CD4-positive, alpha-beta memory T cell (primary cell): ENCODE measurements at regions not wholly inside any gene's neighbourhood (a gene's known extent, or its start where the extent isn't known, plus 50 kb on each side); places are given as distances from the start of the nearest gene placed in this dataset.

Experiments
- CTCF ChIA-PET: fragments of 350-600 bp; sonication (Branson Sonifier 250); formaldehyde crosslinking; loops from one replicate; lab custom pipeline; 2021; ENCODE audit warnings: inconsistent platforms; ENCODE audit not compliant: partially characterized antibody; lab: Charles Lee
- POLR2A ChIA-PET: fragments of 350-600 bp; sonication (Branson Sonifier 250); formaldehyde crosslinking; loops from one replicate; lab custom pipeline; 2021; ENCODE audit not compliant: partially characterized antibody; lab: Charles Lee
- DNase-seq, 5 donors: peaks; one replicate each; pipeline versions ENCODE4 v3.0.0 to v3.0.0-alpha.2; 2020 to 2022; ENCODE audit warnings: mixed read lengths in 1 of 5
- H3K27ac ChIP-seq: one replicate; pipeline ENCODE4 v1.7.0; 2013; ENCODE audit warnings: low read depth, low read length
- H3K27me3 ChIP-seq: 2 replicates; pipeline ENCODE4 v1.7.0; 2013; ENCODE audit warnings: mild to moderate bottlenecking, low read length, moderate library complexity; ENCODE audit not compliant: insufficient read depth
- H3K36me3 ChIP-seq: 2 replicates; pipeline ENCODE4 v1.7.0; 2013; ENCODE audit warnings: mild to moderate bottlenecking, low read length, moderate library complexity; ENCODE audit not compliant: insufficient read depth
- H3K4me1 ChIP-seq: 2 replicates; pipeline ENCODE4 v1.7.0; 2013; ENCODE audit warnings: mild to moderate bottlenecking, low read length, moderate library complexity; ENCODE audit not compliant: insufficient read depth
- H3K4me3 ChIP-seq, 2 donors: one replicate each; pipeline ENCODE4 v1.7.0; 2013; ENCODE audit warnings: low read length in 2 of 2, mild to moderate bottlenecking in 1 of 2
- H3K9me3 ChIP-seq, 2 donors: one replicate each; pipeline ENCODE4 v1.7.0; 2013; ENCODE audit warnings: low read length in 2 of 2, control low read depth in 1 of 2; ENCODE audit not compliant: control insufficient read depth in 1 of 2
- H3K27ac Mint-ChIP-seq, 7 donors: one replicate each; pipeline ENCODE4 v1.8.0; 2020 to 2021; ENCODE audit warnings: mixed read lengths in 7 of 7, mild to moderate bottlenecking in 6 of 7, inconsistent platforms in 3 of 7, moderate library complexity in 3 of 7
- H3K27me3 Mint-ChIP-seq, 2 donors: one replicate each; pipeline ENCODE4 v1.8.0; 2020 to 2021; ENCODE audit warnings: mixed read lengths in 2 of 2
- H3K36me3 Mint-ChIP-seq, 2 donors: one replicate each; pipeline ENCODE4 v1.8.0; 2020 to 2021; ENCODE audit warnings: mixed read lengths in 2 of 2, inconsistent platforms in 1 of 2, mild to moderate bottlenecking in 1 of 2
- H3K4me1 Mint-ChIP-seq, 4 donors: one replicate each; pipeline ENCODE4 v1.8.0; 2020 to 2021; ENCODE audit warnings: mixed read lengths in 4 of 4, mild to moderate bottlenecking in 1 of 4
- H3K4me3 Mint-ChIP-seq, 8 donors: one replicate each; pipeline ENCODE4 v1.8.0; 2020 to 2021; ENCODE audit warnings: mixed read lengths in 8 of 8, mild to moderate bottlenecking in 7 of 8, moderate library complexity in 6 of 8, inconsistent platforms in 3 of 8
- H3K9me3 Mint-ChIP-seq, 8 donors: one replicate each; pipeline ENCODE4 v1.8.0; 2020 to 2021; ENCODE audit warnings: mixed read lengths in 8 of 8, mild to moderate bottlenecking in 5 of 8, inconsistent platforms in 3 of 8, moderate library complexity in 1 of 8
- intact Hi-C: fragments of 100-400 bp; cut with micrococcal nuclease; formaldehyde crosslinking; loops from one replicate; pipeline ENCODE4 v1.15.1; 2023

DNA sequence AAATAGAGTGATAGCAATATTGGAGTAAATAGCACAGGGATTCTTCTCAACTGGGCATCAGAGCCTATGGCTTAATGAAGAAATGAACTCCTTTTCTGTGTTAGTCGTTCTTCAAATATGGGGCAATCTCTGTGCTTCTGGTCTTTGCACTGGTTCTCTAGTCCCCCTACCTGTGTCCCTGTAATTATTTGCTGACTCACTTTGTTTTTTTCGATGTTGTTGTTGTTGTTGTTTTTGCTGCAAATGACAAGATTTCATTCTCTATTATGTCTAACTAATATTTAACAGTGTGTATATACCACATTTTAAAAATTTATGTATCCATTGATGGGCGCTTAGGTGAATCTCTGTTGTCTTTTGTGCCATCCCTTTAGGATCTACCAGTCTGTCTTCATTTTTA lies 2137.8 kb upstream of the TENM3 start:
- no peak for DNase-seq
- H3K27me3 Mint-ChIP-seq: no peaks in the 10 kb centered on the region
- ChIA-PET POLR2A (no interaction called here), CTCF (no interaction called here)
- Histone ChIP-seq H3K27me3 (no peaks in the 10 kb centered on the region), H3K4me1 (no peaks in the 10 kb centered on the region), H3K4me3 (no peak overlapping the region), H3K27ac (no peak overlapping the region), H3K36me3 (no peaks in the 10 kb centered on the region), H3K9me3 (no peaks in the 10 kb centered on the region)
- no peaks in the 10 kb centered on the region for H3K36me3 Mint-ChIP-seq
- peaks cover 0 to 9% (median 4%) of the 10 kb centered on the region in 8 donors for H3K9me3 Mint-ChIP-seq
- no peak overlapping the region for H3K4me3 Mint-ChIP-seq
- H3K4me1 Mint-ChIP-seq: no peaks in the 10 kb centered on the region
- H3K27ac Mint-ChIP-seq: no peak overlapping the region
- intact Hi-C loops: no loop called here

DNA sequence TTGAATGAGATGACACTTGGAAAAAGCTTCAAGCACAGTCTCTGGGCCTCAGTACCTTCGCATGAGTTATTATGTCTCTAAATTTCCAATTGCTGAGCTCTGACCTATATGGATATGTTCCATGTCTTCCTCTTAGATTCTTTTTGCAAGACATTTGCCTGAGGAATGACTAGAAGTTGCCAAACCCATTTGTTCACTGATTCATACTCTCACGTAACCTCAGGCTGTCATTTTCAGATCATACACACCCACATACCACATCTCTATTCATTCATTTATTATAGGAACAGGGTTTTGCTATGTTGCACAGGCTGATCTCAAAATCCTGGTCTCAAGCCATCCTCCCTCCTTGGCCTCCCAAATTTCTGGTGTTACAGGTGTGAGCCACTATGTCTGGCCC lies 2137.1 kb upstream of the TENM3 start:
- POLR2A ChIA-PET: no interaction called here
- peaks cover 0 to 14% (median 6%) of the 10 kb centered on the region in 8 donors for H3K9me3 Mint-ChIP-seq

DNA sequence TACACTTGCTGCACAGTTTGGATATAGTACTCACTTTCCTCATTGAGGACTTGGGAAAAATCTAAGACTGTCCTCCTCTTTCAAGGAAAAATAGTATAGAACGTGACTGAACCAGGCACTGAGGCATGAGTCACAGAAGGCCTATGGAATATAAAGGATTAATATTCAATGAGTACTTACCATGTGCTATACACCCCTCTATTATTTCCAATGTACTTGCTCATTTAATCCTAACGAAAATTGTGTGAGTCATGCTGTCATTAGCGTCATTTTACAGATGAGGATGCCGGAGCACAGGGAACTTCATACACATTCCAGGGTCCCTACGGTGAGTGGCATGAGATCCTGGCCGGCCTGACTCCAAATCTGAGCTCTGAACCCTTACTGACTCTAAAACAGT lies 2136.2 kb upstream of the TENM3 start:
- H3K4me3 Mint-ChIP-seq: no peak overlapping the region
- intact Hi-C loops: no loop called here
- no peaks in the 10 kb centered on the region for H3K27me3 Mint-ChIP-seq
- no peak overlapping the region for H3K27ac Mint-ChIP-seq
- Histone ChIP-seq H3K4me3 (no peak overlapping the region), H3K4me1 (no peaks in the 10 kb centered on the region), H3K27me3 (no peaks in the 10 kb centered on the region), H3K9me3 (peaks cover 0 to 5% of the 10 kb centered on the region in 2 donors), H3K36me3 (no peaks in the 10 kb centered on the region), H3K27ac (no peak overlapping the region)
- H3K9me3 Mint-ChIP-seq: peaks cover 0 to 13% (median 8%) of the 10 kb centered on the region in 8 donors
- DNase-seq: no peak
- CTCF ChIA-PET: no interaction called here
- POLR2A ChIA-PET: no interaction called here
- no peaks in the 10 kb centered on the region for H3K4me1 Mint-ChIP-seq
- H3K36me3 Mint-ChIP-seq: no peaks in the 10 kb centered on the region

More for the DNA sequence above, 2137.1 kb upstream of the TENM3 start:
- no peak for DNase-seq
- Histone ChIP-seq H3K4me3 (no peak overlapping the region), H3K9me3 (peaks cover 0 to 5% of the 10 kb centered on the region in 2 donors), H3K27ac (no peak overlapping the region), H3K4me1 (no peaks in the 10 kb centered on the region), H3K27me3 (no peaks in the 10 kb centered on the region), H3K36me3 (no peaks in the 10 kb centered on the region)
- H3K27ac Mint-ChIP-seq: no peak overlapping the region
- no peaks in the 10 kb centered on the region for H3K36me3 Mint-ChIP-seq
- CTCF ChIA-PET: no interaction called here
- no peaks in the 10 kb centered on the region for H3K27me3 Mint-ChIP-seq
- H3K4me3 Mint-ChIP-seq: no peak overlapping the region
- H3K4me1 Mint-ChIP-seq: no peaks in the 10 kb centered on the region
- intact Hi-C loops: no loop called here

DNA sequence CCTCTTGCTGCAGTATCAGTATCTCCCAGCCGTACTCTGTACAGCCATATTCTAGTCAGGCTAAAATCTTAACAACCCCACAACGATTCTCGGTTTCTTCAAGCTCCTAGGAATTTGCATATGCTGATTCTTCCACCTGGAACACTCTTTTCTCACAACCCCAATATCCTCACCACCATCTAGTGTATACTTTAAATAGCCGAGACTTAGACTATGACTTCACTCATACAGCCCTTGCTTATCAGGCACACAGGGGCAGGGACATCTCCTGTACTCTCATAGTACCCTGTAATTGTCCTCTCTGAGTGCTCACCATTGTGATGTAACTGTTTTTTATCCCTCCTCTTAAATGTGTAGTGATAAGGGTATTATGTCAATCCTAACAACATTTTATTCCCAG lies 2126.4 kb upstream of the TENM3 start:
- Mint-ChIP-seq H3K4me3 (no peak overlapping the region), H3K27me3 (no peaks in the 10 kb centered on the region), H3K27ac (no peak overlapping the region), H3K4me1 (no peaks in the 10 kb centered on the region), H3K9me3 (peaks cover 0 to 16% (median 4%) of the 10 kb centered on the region in 8 donors), H3K36me3 (no peaks in the 10 kb centered on the region)
- no peaks in the 10 kb centered on the region for H3K36me3 ChIP-seq
- no peak overlapping the region for H3K4me3 ChIP-seq
- CTCF ChIA-PET: no interaction called here
- DNase-seq: no peak
- H3K4me1 ChIP-seq: no peaks in the 10 kb centered on the region
- intact Hi-C loops: no loop called here
- no peaks in the 10 kb centered on the region for H3K27me3 ChIP-seq
- no peak overlapping the region for H3K27ac ChIP-seq
- H3K9me3 ChIP-seq: no peaks in the 10 kb centered on the region
- POLR2A ChIA-PET: no interaction called here

DNA sequence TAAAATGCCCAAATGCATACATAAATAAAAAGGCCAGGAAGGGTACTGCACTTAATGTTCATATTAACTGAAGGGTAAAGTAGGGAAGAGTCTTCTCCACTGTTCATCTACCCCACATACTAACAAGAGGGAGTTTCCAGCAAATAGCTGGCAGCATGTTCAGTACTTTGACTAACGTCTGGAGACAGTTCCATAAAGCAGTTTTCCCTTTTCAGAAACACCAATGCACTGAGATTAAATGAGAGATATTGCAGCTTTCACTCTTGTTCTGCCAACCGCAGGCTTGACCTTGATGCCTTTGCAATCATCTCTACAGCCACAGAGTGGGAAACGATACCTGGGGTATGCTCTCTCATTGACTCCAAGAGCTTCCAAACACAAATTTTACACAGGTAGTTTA lies 2123.1 kb upstream of the TENM3 start:
- no peaks in the 10 kb centered on the region for H3K4me1 Mint-ChIP-seq
- H3K9me3 ChIP-seq: no peaks in the 10 kb centered on the region
- no peaks in the 10 kb centered on the region for H3K27me3 Mint-ChIP-seq
- H3K4me1 ChIP-seq: no peaks in the 10 kb centered on the region
- no peaks in the 10 kb centered on the region for H3K36me3 ChIP-seq
- no peak overlapping the region for H3K4me3 ChIP-seq
- intact Hi-C loops: no loop called here
- H3K27ac ChIP-seq: no peak overlapping the region
- no peaks in the 10 kb centered on the region for H3K27me3 ChIP-seq
- POLR2A ChIA-PET: no interaction called here
- CTCF ChIA-PET: interaction anchor here (0.6 kb wide), 2 partner anchors 13 to 367 kb away, joined by 3 to 4 read pairs; no protein-coding TSS in a partner anchor
- H3K36me3 Mint-ChIP-seq: no peaks in the 10 kb centered on the region
- H3K4me3 Mint-ChIP-seq: no peak overlapping the region
- no peak for DNase-seq
- H3K9me3 Mint-ChIP-seq: peaks cover 0 to 17% (median 3%) of the 10 kb centered on the region in 8 donors
- H3K27ac Mint-ChIP-seq: no peak overlapping the region

DNA sequence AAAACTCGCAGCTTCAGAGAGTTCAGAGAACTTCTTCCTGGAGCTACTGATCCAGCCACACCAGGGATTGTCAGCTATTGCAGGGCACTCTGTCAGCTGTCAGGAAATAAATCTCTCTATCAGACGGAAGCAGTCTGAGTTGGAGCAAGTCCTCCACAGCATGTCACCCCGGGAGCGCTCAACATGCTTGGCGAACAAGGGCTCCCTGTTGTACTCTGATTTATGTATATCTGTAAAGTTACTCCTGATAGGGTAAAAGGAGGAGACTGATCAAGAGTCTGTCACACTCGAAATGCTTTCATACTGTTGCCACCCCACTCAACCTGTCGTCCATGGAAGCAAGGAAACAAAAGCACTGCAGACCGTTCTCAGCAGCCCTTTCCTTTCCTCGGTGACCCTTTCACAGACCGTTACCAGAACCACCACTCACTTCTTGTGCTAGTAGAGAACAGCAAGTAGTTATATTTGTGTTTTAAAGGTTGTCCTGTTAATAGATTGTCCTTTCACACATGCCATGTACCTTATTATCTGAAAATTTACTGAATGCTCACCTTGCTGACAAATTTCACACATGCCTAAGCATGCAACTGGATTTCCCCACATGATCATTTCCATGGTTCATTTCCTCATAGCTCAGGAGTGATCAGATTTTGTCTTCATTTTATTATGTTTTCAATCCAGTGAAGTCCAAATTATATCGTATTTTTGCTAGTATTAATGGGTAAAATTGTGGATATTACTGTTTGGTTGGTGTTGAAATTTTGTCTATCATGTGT lies 2108.9 kb upstream of the TENM3 start:
- no peak for DNase-seq
- Histone ChIP-seq H3K4me1 (no peaks in the 10 kb centered on the region), H3K4me3 (no peak overlapping the region), H3K27ac (no peak overlapping the region), H3K9me3 (no peaks in the 10 kb centered on the region), H3K36me3 (no peaks in the 10 kb centered on the region), H3K27me3 (no peaks in the 10 kb centered on the region)
- POLR2A ChIA-PET: no interaction called here
- H3K36me3 Mint-ChIP-seq: no peaks in the 10 kb centered on the region
- H3K27me3 Mint-ChIP-seq: no peaks in the 10 kb centered on the region
- CTCF ChIA-PET: no interaction called here
- intact Hi-C loops: no loop called here
- no peak overlapping the region for H3K4me3 Mint-ChIP-seq
- no peaks in the 10 kb centered on the region for H3K4me1 Mint-ChIP-seq
- H3K9me3 Mint-ChIP-seq: peaks cover 0 to 7% (median under 1%) of the 10 kb centered on the region in 8 donors
- no peak overlapping the region for H3K27ac Mint-ChIP-seq

DNA sequence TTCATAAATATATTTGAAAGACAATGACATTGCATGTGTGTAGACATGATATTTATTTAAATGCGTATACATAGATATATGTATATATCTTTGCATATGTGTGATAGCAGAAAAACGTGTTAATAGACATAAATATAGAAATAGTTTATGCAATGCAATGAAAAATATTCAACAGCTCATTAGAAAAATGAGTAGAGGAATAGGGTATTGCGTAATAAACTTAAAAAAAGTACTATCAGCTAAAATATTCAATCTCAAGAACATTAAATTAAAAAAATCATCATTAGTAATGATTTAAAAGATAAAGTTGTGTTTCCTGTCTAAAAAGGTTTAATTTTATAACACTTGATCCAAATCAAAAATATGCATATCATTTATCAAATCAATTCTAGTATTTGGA lies 2101.5 kb upstream of the TENM3 start:
- no peaks in the 10 kb centered on the region for H3K4me1 Mint-ChIP-seq
- no peaks in the 10 kb centered on the region for H3K9me3 ChIP-seq
- H3K36me3 ChIP-seq: no peaks in the 10 kb centered on the region
- H3K4me1 ChIP-seq: no peaks in the 10 kb centered on the region
- H3K27me3 Mint-ChIP-seq: no peaks in the 10 kb centered on the region
- POLR2A ChIA-PET: no interaction called here
- H3K27me3 ChIP-seq: no peaks in the 10 kb centered on the region
- H3K27ac ChIP-seq: no peak overlapping the region
- H3K4me3 Mint-ChIP-seq: no peak overlapping the region
- CTCF ChIA-PET: no interaction called here
- H3K4me3 ChIP-seq: no peak overlapping the region
- H3K36me3 Mint-ChIP-seq: no peaks in the 10 kb centered on the region
- no peak overlapping the region for H3K27ac Mint-ChIP-seq
- no peak for DNase-seq
- H3K9me3 Mint-ChIP-seq: peaks cover 0 to 3% (median under 1%) of the 10 kb centered on the region in 8 donors
- intact Hi-C loops: no loop called here
